ENCODE measurements at regions not wholly inside any gene's neighbourhood (a gene's known extent, or its start where the extent isn't known, plus 50 kb on each side); places are given as distances from the start of the nearest gene placed in this dataset.

DNA sequence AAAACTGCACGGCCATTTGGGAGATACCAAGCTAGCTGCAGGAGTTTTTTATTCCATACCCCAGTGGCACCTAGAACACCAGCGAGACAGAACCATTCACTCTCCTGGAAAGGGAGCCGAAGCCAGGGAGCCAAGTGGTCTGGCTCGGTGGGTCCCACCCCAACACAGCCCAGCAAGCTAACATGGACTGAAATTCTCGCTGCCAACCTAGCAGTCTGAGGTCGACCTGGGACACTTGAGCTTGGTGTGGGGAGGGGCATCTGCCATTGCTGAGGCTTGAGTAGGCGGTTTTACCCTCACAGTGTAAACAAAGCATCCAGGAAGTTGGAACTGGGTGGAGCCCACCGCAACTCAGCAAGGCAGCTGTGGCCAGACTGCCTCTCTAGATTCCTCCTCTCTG lies 108.9 kb upstream of the CHD1 start:
- H3K4me3 ChIP-seq (ENCODE audit: low read depth, low read length, poor library complexity, severe bottlenecking) = no peak overlapping the region
- TF ChIP-seq, protein P1, sequence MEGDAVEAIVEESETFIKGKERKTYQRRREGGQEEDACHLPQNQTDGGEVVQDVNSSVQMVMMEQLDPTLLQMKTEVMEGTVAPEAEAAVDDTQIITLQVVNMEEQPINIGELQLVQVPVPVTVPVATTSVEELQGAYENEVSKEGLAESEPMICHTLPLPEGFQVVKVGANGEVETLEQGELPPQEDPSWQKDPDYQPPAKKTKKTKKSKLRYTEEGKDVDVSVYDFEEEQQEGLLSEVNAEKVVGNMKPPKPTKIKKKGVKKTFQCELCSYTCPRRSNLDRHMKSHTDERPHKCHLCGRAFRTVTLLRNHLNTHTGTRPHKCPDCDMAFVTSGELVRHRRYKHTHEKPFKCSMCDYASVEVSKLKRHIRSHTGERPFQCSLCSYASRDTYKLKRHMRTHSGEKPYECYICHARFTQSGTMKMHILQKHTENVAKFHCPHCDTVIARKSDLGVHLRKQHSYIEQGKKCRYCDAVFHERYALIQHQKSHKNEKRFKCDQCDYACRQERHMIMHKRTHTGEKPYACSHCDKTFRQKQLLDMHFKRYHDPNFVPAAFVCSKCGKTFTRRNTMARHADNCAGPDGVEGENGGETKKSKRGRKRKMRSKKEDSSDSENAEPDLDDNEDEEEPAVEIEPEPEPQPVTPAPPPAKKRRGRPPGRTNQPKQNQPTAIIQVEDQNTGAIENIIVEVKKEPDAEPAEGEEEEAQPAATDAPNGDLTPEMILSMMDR (conservative IDR thresholded peaks at IDR 0.05; ENCODE audit: low read length) = no peak
- no peak for TF ChIP-seq EZH2phosphoT487 (IDR thresholded peaks at IDR 0.05; ENCODE audit: borderline replicate concordance, low read depth, low read length)
- DNase-seq (ENCODE audit: low spot score) = no peak
- no TSS peak for BruUV-seq (replicated peaks)
- H3K4me1 ChIP-seq (ENCODE audit: insufficient read depth, low read length, poor library complexity, severe bottlenecking) = no peaks in the 10 kb centered on the region
- H3K4me2 ChIP-seq (ENCODE audit: low read length) = no peak overlapping the region
- no peak overlapping the region for H3K27ac ChIP-seq (ENCODE audit: low read depth, low read length, poor library complexity, severe bottlenecking)
- no peaks in the 10 kb centered on the region for H4K20me1 ChIP-seq (ENCODE audit: insufficient read depth, low read length)
- no peaks in the 10 kb centered on the region for H3K9me3 ChIP-seq (ENCODE audit: low read length)
- no peaks in the 10 kb centered on the region for H3K9me2 ChIP-seq (ENCODE audit: insufficient read depth, low read length)
- ChIA-PET CTCF (ENCODE audit: unreplicated experiment) (no interaction called here), POLR2A (no interaction called here)
- H3K79me2 ChIP-seq (ENCODE audit: insufficient read depth, low read depth, low read length) = no peaks in the 10 kb centered on the region
- intact Hi-C loops (cut with micrococcal nuclease; ENCODE audit: unreplicated experiment) = no loop called here
- H3K36me3 ChIP-seq (ENCODE audit: insufficient read depth, low read length) = no peaks in the 10 kb centered on the region
- H2AFZ ChIP-seq (ENCODE audit: low read length) = no peak overlapping the region

DNA sequence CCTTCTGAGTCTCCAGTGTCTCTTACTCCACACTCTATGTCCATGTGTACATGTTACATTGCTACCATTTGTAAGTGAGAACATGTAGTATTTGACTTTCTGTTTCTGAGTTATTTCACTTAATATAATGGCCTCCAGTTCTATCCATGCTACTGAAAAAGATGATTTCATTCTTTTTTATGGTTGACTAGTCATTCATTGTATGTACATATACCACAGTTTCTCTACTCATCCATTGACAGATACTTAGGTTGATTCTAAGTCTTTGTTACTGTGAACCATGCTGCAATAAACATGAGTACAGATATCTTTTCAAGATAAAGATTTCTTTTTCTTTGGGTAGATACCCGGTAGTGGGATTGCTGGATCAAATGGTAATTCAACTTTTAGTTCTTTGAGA lies 107.1 kb upstream of the CHD1 start:
- CTCF ChIA-PET (ENCODE audit: unreplicated experiment) = no interaction called here
- TF ChIP-seq EZH2phosphoT487 (IDR thresholded peaks at IDR 0.05; ENCODE audit: borderline replicate concordance, low read depth, low read length) = no peak
- TF ChIP-seq, protein P1 (conservative IDR thresholded peaks at IDR 0.05; ENCODE audit: low read length) = no peak
- BruUV-seq (replicated peaks) = no TSS peak
- H4K20me1 ChIP-seq (ENCODE audit: insufficient read depth, low read length) = no peaks in the 10 kb centered on the region
- no peak overlapping the region for H2AFZ ChIP-seq (ENCODE audit: low read length)
- DNase-seq (ENCODE audit: low spot score) = no peak
- intact Hi-C loops (cut with micrococcal nuclease; ENCODE audit: unreplicated experiment) = no loop called here
- H3K4me1 ChIP-seq (ENCODE audit: insufficient read depth, low read length, poor library complexity, severe bottlenecking) = no peaks in the 10 kb centered on the region
- H3K36me3 ChIP-seq (ENCODE audit: insufficient read depth, low read length) = no peaks in the 10 kb centered on the region
- no peak overlapping the region for H3K4me2 ChIP-seq (ENCODE audit: low read length)
- H3K27ac ChIP-seq (ENCODE audit: low read depth, low read length, poor library complexity, severe bottlenecking) = no peak overlapping the region
- H3K9me3 ChIP-seq (ENCODE audit: low read length) = no peaks in the 10 kb centered on the region
- H3K79me2 ChIP-seq (ENCODE audit: insufficient read depth, low read depth, low read length) = no peaks in the 10 kb centered on the region
- no peaks in the 10 kb centered on the region for H3K9me2 ChIP-seq (ENCODE audit: insufficient read depth, low read length)
- H3K4me3 ChIP-seq (ENCODE audit: low read depth, low read length, poor library complexity, severe bottlenecking) = no peak overlapping the region
- POLR2A ChIA-PET = no interaction called here

DNA sequence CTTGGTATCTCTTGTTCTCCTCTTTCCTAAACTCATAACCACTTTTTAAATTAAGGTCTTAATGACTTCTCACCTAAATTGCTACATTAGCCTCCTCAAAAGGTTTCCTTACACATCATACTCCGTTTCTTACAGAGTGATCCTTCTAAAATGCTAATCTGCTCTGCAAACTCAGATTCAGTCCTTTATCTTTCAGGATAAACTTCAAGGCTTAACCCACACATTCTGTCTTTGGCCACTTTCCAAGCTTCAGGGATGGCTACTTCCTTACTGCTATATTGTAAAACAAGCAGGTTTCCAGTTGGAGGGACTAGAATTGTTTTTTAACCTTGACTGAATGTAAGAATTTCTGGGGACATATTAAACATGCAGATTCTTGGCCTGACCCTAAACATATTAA lies 105.5 kb upstream of the CHD1 start:
- intact Hi-C loops (cut with micrococcal nuclease; ENCODE audit: unreplicated experiment) = no loop called here
- BruUV-seq (replicated peaks) = no TSS peak
- H2AFZ ChIP-seq (ENCODE audit: low read length) = no peak overlapping the region
- ChIA-PET CTCF (ENCODE audit: unreplicated experiment) (no interaction called here), POLR2A (interaction anchor here (0.7 kb wide), 1 partner anchor 46 kb away, joined by 4 read pairs; no protein-coding TSS in a partner anchor)
- H3K36me3 ChIP-seq (ENCODE audit: insufficient read depth, low read length) = no peaks in the 10 kb centered on the region
- H3K4me3 ChIP-seq (ENCODE audit: low read depth, low read length, poor library complexity, severe bottlenecking) = no peak overlapping the region
- H3K9me2 ChIP-seq (ENCODE audit: insufficient read depth, low read length) = no peaks in the 10 kb centered on the region
- no peak overlapping the region for H3K4me2 ChIP-seq (ENCODE audit: low read length)
- H4K20me1 ChIP-seq (ENCODE audit: insufficient read depth, low read length) = no peaks in the 10 kb centered on the region
- DNase-seq (ENCODE audit: low spot score) = no peak
- H3K79me2 ChIP-seq (ENCODE audit: insufficient read depth, low read depth, low read length) = no peaks in the 10 kb centered on the region
- H3K27ac ChIP-seq (ENCODE audit: low read depth, low read length, poor library complexity, severe bottlenecking) = no peak overlapping the region
- H3K4me1 ChIP-seq (ENCODE audit: insufficient read depth, low read length, poor library complexity, severe bottlenecking) = no peaks in the 10 kb centered on the region
- TF ChIP-seq, protein P1 (conservative IDR thresholded peaks at IDR 0.05; ENCODE audit: low read length) = no peak
- TF ChIP-seq EZH2phosphoT487 (IDR thresholded peaks at IDR 0.05; ENCODE audit: borderline replicate concordance, low read depth, low read length) = no peak
- H3K9me3 ChIP-seq (ENCODE audit: low read length) = no peaks in the 10 kb centered on the region
